CD4-positive, CD25-positive, alpha-beta regulatory T cell (primary cell): ENCODE measurements at regions not wholly inside any gene's neighbourhood (a gene's known extent, or its start where the extent isn't known, plus 50 kb on each side); places are given as distances from the start of the nearest gene placed in this dataset.
"Not testable (repeated sequence)": the region's sequence is repeated elsewhere in the genome, so short reads cannot be mapped to it uniquely, and the experiment has no call there.

ENCODE experiments used
- ATAC-seq, 2 donors: fragments of 150-1000 bp; cut with Tn5 transposase; one replicate each; pipeline ENCODE4 v1.10.0; 2021; ENCODE audit warnings: low read depth in 2 of 2, moderate number of reproducible peaks in 2 of 2, moderate library complexity in 1 of 2
- DNase-seq, 3 donors: peaks; one replicate each; pipeline versions ENCODE4 v3.0.0 to v3.0.0-alpha.2; 2012 to 2022; ENCODE audit warnings: mixed read lengths in 1 of 3
- H3K27ac ChIP-seq: one replicate; pipeline ENCODE4 v1.7.0; 2013; ENCODE audit warnings: mild to moderate bottlenecking, low read length; ENCODE audit not compliant: insufficient read depth, poor library complexity, severe bottlenecking
- H3K27me3 ChIP-seq: one replicate; pipeline ENCODE4 v1.7.0; 2013; ENCODE audit warnings: low read length; ENCODE audit not compliant: control insufficient read depth, insufficient read depth
- H3K36me3 ChIP-seq: one replicate; pipeline ENCODE4 v1.7.0; 2013; ENCODE audit warnings: mild to moderate bottlenecking, low read length, moderate library complexity; ENCODE audit not compliant: control insufficient read depth, insufficient read depth
- H3K4me1 ChIP-seq: 2 replicates; pipeline ENCODE4 v1.7.0; 2013; ENCODE audit warnings: mild to moderate bottlenecking, low read length; ENCODE audit not compliant: insufficient read depth, control insufficient read depth, poor library complexity, severe bottlenecking
- H3K4me3 ChIP-seq: one replicate; pipeline ENCODE4 v1.7.0; 2013; ENCODE audit warnings: low read depth, mild to moderate bottlenecking, low read length, moderate library complexity
- H3K9me3 ChIP-seq, 2 experiments: 1 replicate in 1 of 2; 2 replicates in 1 of 2; pipeline ENCODE4 v1.7.0; 2013; ENCODE audit warnings: low read length in 2 of 2, mild to moderate bottlenecking in 1 of 2, moderate library complexity in 1 of 2; ENCODE audit not compliant: control insufficient read depth in 2 of 2
- H3K27ac Mint-ChIP-seq, 3 donors: one replicate each; pipeline ENCODE4 v1.8.0; 2020 to 2022; ENCODE audit warnings: mild to moderate bottlenecking in 3 of 3, mixed read lengths in 3 of 3, moderate library complexity in 2 of 3
- H3K27me3 Mint-ChIP-seq: one replicate; pipeline ENCODE4 v1.8.0; 2022; ENCODE audit warnings: mild to moderate bottlenecking, mixed read lengths
- H3K36me3 Mint-ChIP-seq: one replicate; pipeline ENCODE4 v1.8.0; 2020; ENCODE audit warnings: mixed read lengths
- H3K4me1 Mint-ChIP-seq, 4 donors: one replicate each; pipeline ENCODE4 v1.8.0; 2020 to 2022; ENCODE audit warnings: mixed read lengths in 4 of 4, mild to moderate bottlenecking in 1 of 4
- H3K4me3 Mint-ChIP-seq, 4 donors: one replicate each; pipeline ENCODE4 v1.8.0; 2020 to 2022; ENCODE audit warnings: mild to moderate bottlenecking in 4 of 4, mixed read lengths in 4 of 4, moderate library complexity in 3 of 4
- H3K9me3 Mint-ChIP-seq, 7 donors: one replicate each; pipeline ENCODE4 v1.8.0; 2020 to 2022; ENCODE audit warnings: mixed read lengths in 7 of 7, mild to moderate bottlenecking in 3 of 7, moderate library complexity in 2 of 7

DNA sequence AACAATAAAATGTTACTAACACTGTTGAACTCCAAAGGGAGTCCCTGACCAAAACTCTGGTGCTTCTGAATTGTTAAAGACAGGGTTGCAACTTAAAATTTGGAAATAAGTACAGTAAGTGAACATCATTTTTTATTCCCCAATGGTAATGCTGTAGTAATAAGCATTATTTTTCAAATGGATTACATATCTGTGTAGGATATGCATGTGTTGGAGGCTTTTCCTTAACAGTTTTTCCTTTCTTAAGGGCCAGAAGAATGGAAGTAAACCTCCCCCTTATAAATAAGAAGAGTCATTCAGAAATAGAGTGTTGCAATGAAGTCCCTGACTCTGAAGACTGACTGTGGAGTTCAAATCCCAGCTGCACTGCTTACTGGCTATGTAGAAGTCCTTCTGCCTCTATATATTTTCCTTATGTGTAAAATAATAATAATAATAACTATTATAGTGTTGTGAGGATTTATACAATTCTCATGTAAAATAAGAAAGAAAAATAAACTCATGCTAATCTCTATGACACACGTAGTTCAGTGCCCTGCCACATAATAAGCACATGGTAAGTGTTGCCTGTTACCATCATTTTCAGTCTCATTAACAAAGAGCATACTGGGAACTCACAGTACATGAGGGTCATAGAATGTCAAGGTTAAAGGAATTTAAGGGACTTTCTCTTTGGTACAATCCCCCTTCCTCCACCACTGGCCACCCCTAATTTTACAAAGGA, 129.8 kb upstream of the SMLR1 start:
- Mint-ChIP-seq H3K9me3 (peaks cover 0 to 1% (median 0%) of the 10 kb centered on the region in 7 donors), H3K27me3 (no peaks in the 10 kb centered on the region), H3K36me3 (no peaks in the 10 kb centered on the region), H3K4me3 (peak overlapping the region in 2 of 4 donors; percentile 43 to 57), H3K27ac (no peak overlapping the region), H3K4me1 (peaks cover 0 to 10% (median 2%) of the 10 kb centered on the region in 4 donors)
- peaks cover 2% of the 10 kb centered on the region for H3K27me3 ChIP-seq
- H3K4me3 ChIP-seq: peak overlapping the region; percentile 51
- H3K4me1 ChIP-seq: peaks cover 3% of the 10 kb centered on the region
- no peaks in the 10 kb centered on the region for H3K36me3 ChIP-seq
- peak; percentile 33 to 54 for ATAC-seq
- H3K9me3 ChIP-seq: no peaks in the 10 kb centered on the region
- H3K27ac ChIP-seq: no peak overlapping the region
- no peak for DNase-seq

- Mint-ChIP-seq H3K4me1 (peaks cover 0 to 10% (median 5%) of the 10 kb centered on the region in 4 donors), H3K27ac (no peak overlapping the region), H3K9me3 (peaks cover 0 to 1% (median 0%) of the 10 kb centered on the region in 7 donors), H3K27me3 (peaks cover 4% of the 10 kb centered on the region), H3K36me3 (no peaks in the 10 kb centered on the region), H3K4me3 (peak overlapping the region in 2 of 4 donors; percentile 43 to 57)
- H3K27me3 ChIP-seq: peaks cover 2% of the 10 kb centered on the region
- ATAC-seq (peak; percentile 89), DNase-seq (peak; percentile 6 to 84 (median 41))
- H3K27ac ChIP-seq: no peak overlapping the region
- H3K4me1 ChIP-seq: peaks cover 3% of the 10 kb centered on the region
- H3K9me3 ChIP-seq: no peaks in the 10 kb centered on the region
- peak overlapping the region; percentile 51 for H3K4me3 ChIP-seq
- H3K36me3 ChIP-seq: no peaks in the 10 kb centered on the region
Observed at GRCh38 chr6:130697995-130698535, 129.1 kb upstream of the SMLR1 start.

- Mint-ChIP-seq H3K4me3 (no peak overlapping the region), H3K27ac (no peak overlapping the region), H3K36me3 (no peaks in the 10 kb centered on the region), H3K9me3 (peaks cover 0 to 2% (median 0%) of the 10 kb centered on the region in 7 donors), H3K4me1 (peaks cover 0 to 5% (median 4%) of the 10 kb centered on the region in 4 donors), H3K27me3 (peaks cover 16% of the 10 kb centered on the region)
- Histone ChIP-seq H3K4me3 (no peak overlapping the region), H3K9me3 (no peaks in the 10 kb centered on the region), H3K4me1 (peaks cover 3% of the 10 kb centered on the region), H3K27me3 (peaks cover 2% of the 10 kb centered on the region), H3K36me3 (no peaks in the 10 kb centered on the region), H3K27ac (no peak overlapping the region)
- no peak for ATAC-seq
- no peak for DNase-seq
Observed at GRCh38 chr6:130699742-130700141, 127.5 kb upstream of the SMLR1 start.

- no peaks in the 10 kb centered on the region for H3K36me3 Mint-ChIP-seq
Observed at GRCh38 chr6:130700397-130700796, 126.8 kb upstream of the SMLR1 start.

DNA sequence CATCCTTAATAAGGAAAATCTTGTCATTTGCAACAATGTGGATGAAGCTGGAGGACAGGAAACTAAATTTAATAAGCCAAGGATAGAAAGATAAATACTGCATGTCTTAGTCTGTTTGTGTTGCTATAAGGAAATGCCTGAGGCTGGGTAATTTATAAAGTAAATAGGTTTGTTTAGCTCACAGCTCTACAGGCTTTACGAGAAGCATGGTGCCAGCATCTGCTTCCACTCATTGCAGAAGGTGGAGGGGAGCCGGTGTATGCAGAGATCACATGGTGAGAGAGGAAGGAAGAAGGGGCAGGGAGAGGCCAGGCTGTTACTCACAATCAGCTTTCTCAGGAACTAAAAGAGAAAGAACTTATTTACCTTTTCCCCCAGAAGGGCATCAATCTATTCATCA, 118.9 kb upstream of the SMLR1 start:
- no peaks in the 10 kb centered on the region for H3K36me3 Mint-ChIP-seq
- no peaks in the 10 kb centered on the region for H3K36me3 ChIP-seq
- ATAC-seq (no peak), DNase-seq (peak in 1 of 3 donors; percentile 27)
- H3K27me3 ChIP-seq: no peaks in the 10 kb centered on the region
- no peak overlapping the region for H3K27ac Mint-ChIP-seq
- no peak overlapping the region for H3K4me3 ChIP-seq
- H3K4me1 ChIP-seq: no peaks in the 10 kb centered on the region
- no peaks in the 10 kb centered on the region for H3K9me3 ChIP-seq
- H3K27ac ChIP-seq: no peak overlapping the region
- H3K4me1 Mint-ChIP-seq: peaks cover 0 to 5% (median 0%) of the 10 kb centered on the region in 4 donors
- peaks cover 0 to 2% (median 0%) of the 10 kb centered on the region in 7 donors for H3K9me3 Mint-ChIP-seq
- H3K4me3 Mint-ChIP-seq: no peak overlapping the region
- peaks cover 14% of the 10 kb centered on the region for H3K27me3 Mint-ChIP-seq

More at GRCh38 chr6:130700397-130700796, 126.8 kb upstream of the SMLR1 start:
- no peak overlapping the region for H3K4me3 ChIP-seq
- Mint-ChIP-seq H3K27ac (no peak overlapping the region), H3K4me3 (no peak overlapping the region), H3K9me3 (peaks cover 0 to 2% (median 0%) of the 10 kb centered on the region in 7 donors), H3K27me3 (peaks cover 16% of the 10 kb centered on the region), H3K4me1 (peaks cover 0 to 5% (median 4%) of the 10 kb centered on the region in 4 donors)
- no peak overlapping the region for H3K27ac ChIP-seq
- H3K27me3 ChIP-seq: peaks cover 2% of the 10 kb centered on the region
- no peaks in the 10 kb centered on the region for H3K36me3 ChIP-seq
- ATAC-seq (no peak), DNase-seq (no peak)
- peaks cover 3% of the 10 kb centered on the region for H3K4me1 ChIP-seq
- H3K9me3 ChIP-seq: no peaks in the 10 kb centered on the region

- H3K27me3 ChIP-seq, H3K36me3 Mint-ChIP-seq, H3K36me3 ChIP-seq, H3K9me3 Mint-ChIP-seq, H3K4me1 Mint-ChIP-seq, H3K27ac ChIP-seq, DNase-seq, H3K4me3 Mint-ChIP-seq, H3K9me3 ChIP-seq, H3K27me3 Mint-ChIP-seq, ATAC-seq, H3K4me1 ChIP-seq, H3K27ac Mint-ChIP-seq, H3K4me3 ChIP-seq: not testable (repeated sequence)
Observed at GRCh38 chr6:130711641-130712040, 115.6 kb upstream of the SMLR1 start.

DNA sequence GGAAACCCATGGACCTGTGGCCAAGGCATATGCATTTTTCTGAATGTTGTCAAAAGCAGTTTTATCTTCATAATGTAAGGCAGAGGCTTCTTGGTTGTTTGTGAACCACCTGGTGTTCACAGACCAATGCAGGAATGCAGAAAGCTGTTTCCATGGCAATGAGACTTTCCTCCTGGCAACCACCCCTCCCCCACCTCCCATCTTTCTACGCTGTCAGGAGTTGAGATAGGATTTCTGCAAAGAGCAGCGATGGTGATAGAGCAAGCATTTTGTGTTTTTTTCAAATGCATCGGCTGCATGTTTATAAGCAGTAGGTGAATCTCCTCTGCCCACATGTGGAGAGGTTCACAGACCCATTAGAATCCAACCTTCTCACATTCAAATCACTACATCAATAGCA, 114.1 kb upstream of the SMLR1 start:
- no peaks in the 10 kb centered on the region for H3K27me3 Mint-ChIP-seq
- no peak overlapping the region for H3K27ac Mint-ChIP-seq
- no peaks in the 10 kb centered on the region for H3K9me3 Mint-ChIP-seq
- no peaks in the 10 kb centered on the region for H3K9me3 ChIP-seq
- H3K4me3 ChIP-seq: no peak overlapping the region
- H3K27ac ChIP-seq: no peak overlapping the region
- peaks cover 3% of the 10 kb centered on the region for H3K4me1 ChIP-seq
- no peak for DNase-seq
- no peaks in the 10 kb centered on the region for H3K36me3 Mint-ChIP-seq
- no peaks in the 10 kb centered on the region for H3K36me3 ChIP-seq
- peaks cover 0 to 13% (median 10%) of the 10 kb centered on the region in 4 donors for H3K4me1 Mint-ChIP-seq
- no peak overlapping the region for H3K4me3 Mint-ChIP-seq
- ATAC-seq: no peak
- H3K27me3 ChIP-seq: no peaks in the 10 kb centered on the region

DNA sequence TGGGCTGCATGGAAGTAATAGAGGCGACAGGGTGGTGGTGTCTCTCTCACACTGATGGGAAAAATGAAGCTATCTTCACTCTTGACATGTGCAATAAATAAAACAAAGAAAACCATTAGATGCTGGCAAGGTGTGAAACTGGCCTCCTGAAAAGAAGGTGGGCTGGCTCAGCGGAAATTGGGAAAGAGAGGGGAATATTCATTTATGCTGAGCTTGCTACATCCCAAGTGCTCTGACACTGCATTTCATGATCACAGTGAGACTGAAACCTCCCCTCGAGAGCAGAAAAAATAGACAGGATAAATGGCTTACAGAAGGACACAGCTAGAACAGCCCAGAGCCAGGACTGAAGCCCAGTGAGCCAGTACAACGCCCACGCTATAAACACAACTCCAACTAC, 112.1 kb upstream of the SMLR1 start:
- DNase-seq (no peak), ATAC-seq (no peak)
- Mint-ChIP-seq H3K4me1 (peaks cover 0 to 14% (median 9%) of the 10 kb centered on the region in 4 donors), H3K27me3 (no peaks in the 10 kb centered on the region), H3K27ac (no peak overlapping the region), H3K9me3 (peaks cover 0 to 6% (median 0%) of the 10 kb centered on the region in 7 donors), H3K4me3 (no peak overlapping the region), H3K36me3 (no peaks in the 10 kb centered on the region)
- H3K4me1 ChIP-seq: peaks cover 3% of the 10 kb centered on the region
- no peak overlapping the region for H3K27ac ChIP-seq
- H3K27me3 ChIP-seq: no peaks in the 10 kb centered on the region
- no peaks in the 10 kb centered on the region for H3K36me3 ChIP-seq
- no peaks in the 10 kb centered on the region for H3K9me3 ChIP-seq
- no peak overlapping the region for H3K4me3 ChIP-seq
